Activated T-helper 1 cell treated with anti-CD3 and anti-CD28 coated beads, Interleukin-12 subunit alpha, Interleukin-12 subunit beta, Interleukin-2, Interleukin-4 antibody, amounts not matched to agents 30 ng/mL and 10 ng/mL and 1 ng/mL, durations not matched to agents 14 hours and 24 hours and 36 hours (primary cell): ENCODE measurements at regions not wholly inside any gene's neighbourhood (a gene's known extent, or its start where the extent isn't known, plus 50 kb on each side); places are given as distances from the start of the nearest gene placed in this dataset.

Experiments used
- DNase-seq: peaks from one replicate; pipeline ENCODE4 v3.0.0; 2021; ENCODE audit warnings: low spot score
- H3K27ac Mint-ChIP-seq: one replicate; pipeline ENCODE4 v1.8.0; 2021; ENCODE audit warnings: mild to moderate bottlenecking, mixed read lengths
- H3K27me3 Mint-ChIP-seq: one replicate; pipeline ENCODE4 v1.8.0; 2022; ENCODE audit warnings: mild to moderate bottlenecking, moderate library complexity, mixed read lengths; ENCODE audit not compliant: insufficient read depth
- H3K36me3 Mint-ChIP-seq: one replicate; pipeline ENCODE4 v1.8.0; 2021; ENCODE audit warnings: low read depth, mixed read lengths
- H3K4me1 Mint-ChIP-seq: one replicate; pipeline ENCODE4 v1.8.0; 2021; ENCODE audit warnings: low read depth, mixed read lengths
- H3K4me3 Mint-ChIP-seq: one replicate; pipeline ENCODE4 v1.8.0; 2021; ENCODE audit warnings: mild to moderate bottlenecking, moderate library complexity, mixed read lengths
- H3K9me3 Mint-ChIP-seq: one replicate; pipeline ENCODE4 v1.8.0; 2021; ENCODE audit warnings: mixed read lengths
- intact Hi-C: fragments of 100-400 bp; cut with micrococcal nuclease; formaldehyde crosslinking; loops from one replicate; pipeline ENCODE4 v1.15.1; 2024

GRCh38 chr7:45456747-45457524 is 117.2 kb upstream of the ADCY1 start:
- intact Hi-C loops, result no loop called here
- Mint-ChIP-seq H3K36me3 (no peaks in the 10 kb centered on the region), H3K4me1 (no peaks in the 10 kb centered on the region), H3K9me3 (no peaks in the 10 kb centered on the region), H3K4me3 (no peak overlapping the region), H3K27me3 (peaks cover 2% of the 10 kb centered on the region), H3K27ac (no peak overlapping the region)
- no peak for DNase-seq

- no peak overlapping the region for H3K4me3 Mint-ChIP-seq
- no peaks in the 10 kb centered on the region for H3K4me1 Mint-ChIP-seq
- intact Hi-C loops, result no loop called here
- no peaks in the 10 kb centered on the region for H3K36me3 Mint-ChIP-seq
- peaks cover 2% of the 10 kb centered on the region for H3K27me3 Mint-ChIP-seq
- H3K27ac Mint-ChIP-seq, result no peak overlapping the region
- DNase-seq, result no peak
- H3K9me3 Mint-ChIP-seq, result peaks cover 3% of the 10 kb centered on the region
Measured at GRCh38 chr7:45457591-45457990, 116.6 kb upstream of the ADCY1 start.

GRCh38 chr7:45459476-45459875 is 114.7 kb upstream of the ADCY1 start:
- DNase-seq, result no peak
- intact Hi-C loops, result no loop called here
- Mint-ChIP-seq H3K36me3 (no peaks in the 10 kb centered on the region), H3K27ac (no peak overlapping the region), H3K4me3 (no peak overlapping the region), H3K27me3 (peaks cover 2% of the 10 kb centered on the region), H3K4me1 (no peaks in the 10 kb centered on the region), H3K9me3 (peaks cover 9% of the 10 kb centered on the region)

- intact Hi-C loops, result no loop called here
- no peaks in the 10 kb centered on the region for H3K4me1 Mint-ChIP-seq
- no peaks in the 10 kb centered on the region for H3K36me3 Mint-ChIP-seq
Measured at GRCh38 chr7:45460379-45460778, 113.8 kb upstream of the ADCY1 start.

GRCh38 chr7:45461026-45461425 is 113.1 kb upstream of the ADCY1 start:
- no peak overlapping the region for H3K27ac Mint-ChIP-seq
- DNase-seq, result no peak
- H3K4me3 Mint-ChIP-seq, result no peak overlapping the region
- no peaks in the 10 kb centered on the region for H3K4me1 Mint-ChIP-seq
- no peaks in the 10 kb centered on the region for H3K36me3 Mint-ChIP-seq
- H3K9me3 Mint-ChIP-seq, result peaks cover 9% of the 10 kb centered on the region
- H3K27me3 Mint-ChIP-seq, result peaks cover 2% of the 10 kb centered on the region
- intact Hi-C loops, result no loop called here

More at GRCh38 chr7:45460379-45460778, 113.8 kb upstream of the ADCY1 start:
- Mint-ChIP-seq H3K27ac (no peak overlapping the region), H3K4me3 (no peak overlapping the region), H3K27me3 (peaks cover 2% of the 10 kb centered on the region), H3K9me3 (peaks cover 9% of the 10 kb centered on the region)
- DNase-seq, result no peak

- DNase-seq, result no peak
- H3K27me3 Mint-ChIP-seq, result peaks cover 11% of the 10 kb centered on the region
- H3K4me3 Mint-ChIP-seq, result no peak overlapping the region
- no peaks in the 10 kb centered on the region for H3K9me3 Mint-ChIP-seq
- H3K36me3 Mint-ChIP-seq, result no peaks in the 10 kb centered on the region
- intact Hi-C loops, result no loop called here
- no peak overlapping the region for H3K27ac Mint-ChIP-seq
- no peaks in the 10 kb centered on the region for H3K4me1 Mint-ChIP-seq
Measured at GRCh38 chr7:45469103-45469502, 105.1 kb upstream of the ADCY1 start.

- no peaks in the 10 kb centered on the region for H3K9me3 Mint-ChIP-seq
- intact Hi-C loops, result no loop called here
- peaks cover 13% of the 10 kb centered on the region for H3K27me3 Mint-ChIP-seq
- H3K36me3 Mint-ChIP-seq, result no peaks in the 10 kb centered on the region
- H3K4me3 Mint-ChIP-seq, result no peak overlapping the region
- H3K27ac Mint-ChIP-seq, result no peak overlapping the region
- H3K4me1 Mint-ChIP-seq, result no peaks in the 10 kb centered on the region
- no peak for DNase-seq
Measured at GRCh38 chr7:45470031-45470430, 104.1 kb upstream of the ADCY1 start.

- Mint-ChIP-seq H3K27ac (no peak overlapping the region), H3K9me3 (no peaks in the 10 kb centered on the region), H3K4me3 (no peak overlapping the region), H3K36me3 (no peaks in the 10 kb centered on the region), H3K27me3 (peaks cover 4% of the 10 kb centered on the region), H3K4me1 (no peaks in the 10 kb centered on the region)
- intact Hi-C loops, result no loop called here
- DNase-seq, result no peak
Measured at GRCh38 chr7:45479781-45480180, 94.4 kb upstream of the ADCY1 start.

GRCh38 chr7:45482451-45482850 is 91.7 kb upstream of the ADCY1 start:
- no peak overlapping the region for H3K4me3 Mint-ChIP-seq
- no peaks in the 10 kb centered on the region for H3K4me1 Mint-ChIP-seq
- no peak for DNase-seq
- no peaks in the 10 kb centered on the region for H3K27me3 Mint-ChIP-seq
- no peak overlapping the region for H3K27ac Mint-ChIP-seq
- no peaks in the 10 kb centered on the region for H3K9me3 Mint-ChIP-seq
- no peaks in the 10 kb centered on the region for H3K36me3 Mint-ChIP-seq
- intact Hi-C loops, result no loop called here

- no peak overlapping the region for H3K27ac Mint-ChIP-seq
- intact Hi-C loops, result no loop called here
- no peaks in the 10 kb centered on the region for H3K4me1 Mint-ChIP-seq
- H3K36me3 Mint-ChIP-seq, result no peaks in the 10 kb centered on the region
- no peak overlapping the region for H3K4me3 Mint-ChIP-seq
- H3K9me3 Mint-ChIP-seq, result no peaks in the 10 kb centered on the region
- no peaks in the 10 kb centered on the region for H3K27me3 Mint-ChIP-seq
- no peak for DNase-seq
Measured at GRCh38 chr7:45484094-45484493, 90.1 kb upstream of the ADCY1 start.

- H3K4me3 Mint-ChIP-seq, result no peak overlapping the region
- H3K9me3 Mint-ChIP-seq, result no peaks in the 10 kb centered on the region
- H3K27ac Mint-ChIP-seq, result no peak overlapping the region
- no peaks in the 10 kb centered on the region for H3K27me3 Mint-ChIP-seq
- no peaks in the 10 kb centered on the region for H3K36me3 Mint-ChIP-seq
- no peak for DNase-seq
- no peaks in the 10 kb centered on the region for H3K4me1 Mint-ChIP-seq
- intact Hi-C loops, result no loop called here
Measured at GRCh38 chr7:45486575-45486974, 87.6 kb upstream of the ADCY1 start.

- no peaks in the 10 kb centered on the region for H3K36me3 Mint-ChIP-seq
- H3K9me3 Mint-ChIP-seq, result peaks cover 3% of the 10 kb centered on the region
- H3K27ac Mint-ChIP-seq, result no peak overlapping the region
- intact Hi-C loops, result no loop called here
- no peaks in the 10 kb centered on the region for H3K27me3 Mint-ChIP-seq
- H3K4me1 Mint-ChIP-seq, result no peaks in the 10 kb centered on the region
- DNase-seq, result no peak
- no peak overlapping the region for H3K4me3 Mint-ChIP-seq
Measured at GRCh38 chr7:45494885-45495284, 79.3 kb upstream of the ADCY1 start.

- Mint-ChIP-seq H3K9me3 (peaks cover 3% of the 10 kb centered on the region), H3K4me1 (no peaks in the 10 kb centered on the region), H3K4me3 (no peak overlapping the region), H3K36me3 (no peaks in the 10 kb centered on the region), H3K27me3 (no peaks in the 10 kb centered on the region), H3K27ac (no peak overlapping the region)
- DNase-seq, result no peak
- intact Hi-C loops, result no loop called here
Measured at GRCh38 chr7:45495618-45496017, 78.5 kb upstream of the ADCY1 start.

GRCh38 chr7:45500257-45500656 is 73.9 kb upstream of the ADCY1 start:
- Mint-ChIP-seq H3K27me3 (no peaks in the 10 kb centered on the region), H3K4me1 (no peaks in the 10 kb centered on the region), H3K36me3 (no peaks in the 10 kb centered on the region), H3K4me3 (no peak overlapping the region), H3K9me3 (peaks cover 4% of the 10 kb centered on the region), H3K27ac (no peak overlapping the region)
- intact Hi-C loops, result no loop called here
- DNase-seq, result no peak
